ENCODE measurements at regions not wholly inside any gene's neighbourhood (a gene's known extent, or its start where the extent isn't known, plus 50 kb on each side); places are given as distances from the start of the nearest gene placed in this dataset.

GRCh38 chr5:74433255-74433895, 207.2 kb downstream of the ENC1 start:
- peaks cover 0 to 15% (median 0%) of the 10 kb centered on the region in 12 donors for H3K9me3 ChIP-seq
- no peak for DNase-seq
- no peaks in the 10 kb centered on the region for H3K27me3 ChIP-seq
- peak overlapping the region in 6 of 12 donors; percentile 20 to 34 (median 26) for H3K4me3 ChIP-seq
- peak overlapping the region in 10 of 12 donors; percentile 32 to 89 (median 52) for H3K27ac ChIP-seq
- 46 to 60% (median 53%) methylated on average over 7 of the region's 7 CpGs for WGBS, 4 donors
- intact Hi-C loops (cut with DNase I) = no loop called here
- no peaks in the 10 kb centered on the region for H3K36me3 ChIP-seq
- ATAC-seq = peak; percentile 46 to 90 (median 82)
- peaks cover 0 to 43% (median 14%) of the 10 kb centered on the region in 12 donors for H3K4me1 ChIP-seq
- TF ChIP-seq POLR2A (IDR thresholded peaks at IDR 0.05) = no peak
- no peak for TF ChIP-seq CTCF (IDR thresholded peaks at IDR 0.05)

GRCh38 chr5:74432721-74433120, 207.8 kb downstream of the ENC1 start:
- H3K36me3 ChIP-seq = no peaks in the 10 kb centered on the region
- TF ChIP-seq POLR2A (IDR thresholded peaks at IDR 0.05) (no peak), CTCF (IDR thresholded peaks at IDR 0.05) (no peak)
- ATAC-seq = no peak
- H3K4me3 ChIP-seq = no peak overlapping the region
- H3K27ac ChIP-seq = peak overlapping the region in 4 of 12 donors; percentile 32 to 89 (median 44)
- DNase-seq = no peak
- no peaks in the 10 kb centered on the region for H3K27me3 ChIP-seq
- peaks cover 0 to 43% (median 14%) of the 10 kb centered on the region in 12 donors for H3K4me1 ChIP-seq
- 86 to 94% (median 89%) methylated on average over 4 of the region's 4 CpGs for WGBS, 4 donors
- peaks cover 0 to 13% (median 0%) of the 10 kb centered on the region in 12 donors for H3K9me3 ChIP-seq
- intact Hi-C loops (cut with DNase I) = no loop called here

GRCh38 chr5:74432216-74432615, 208.3 kb downstream of the ENC1 start:
- intact Hi-C loops (cut with DNase I) = no loop called here
- no peak for TF ChIP-seq POLR2A (IDR thresholded peaks at IDR 0.05)
- TF ChIP-seq CTCF (IDR thresholded peaks at IDR 0.05) = no peak
- 79 to 84% (median 81%) methylated on average over 7 of the region's 7 CpGs for WGBS, 4 donors

GRCh38 chr5:74431290-74431669, 209.2 kb downstream of the ENC1 start:
- intact Hi-C loops (cut with DNase I) = no loop called here

More at GRCh38 chr5:74432216-74432615, 208.3 kb downstream of the ENC1 start:
- Histone ChIP-seq H3K4me1 (peaks cover 0 to 43% (median 14%) of the 10 kb centered on the region in 12 donors), H3K27ac (no peak overlapping the region), H3K4me3 (no peak overlapping the region), H3K9me3 (peaks cover 0 to 8% (median 0%) of the 10 kb centered on the region in 12 donors), H3K36me3 (no peaks in the 10 kb centered on the region), H3K27me3 (no peaks in the 10 kb centered on the region)
- ATAC-seq (no peak), DNase-seq (no peak)

More at GRCh38 chr5:74431290-74431669, 209.2 kb downstream of the ENC1 start:
- ATAC-seq (no peak), DNase-seq (no peak)
- no peak overlapping the region for H3K4me3 ChIP-seq
- H3K4me1 ChIP-seq = peaks cover 0 to 43% (median 14%) of the 10 kb centered on the region in 12 donors
- WGBS, 4 donors = 94 to 98% (median 96%) methylated on average over 2 of the region's 2 CpGs
- TF ChIP-seq CTCF (IDR thresholded peaks at IDR 0.05) (no peak), POLR2A (IDR thresholded peaks at IDR 0.05) (no peak)
- H3K27me3 ChIP-seq = no peaks in the 10 kb centered on the region
- no peaks in the 10 kb centered on the region for H3K9me3 ChIP-seq
- no peaks in the 10 kb centered on the region for H3K36me3 ChIP-seq
- H3K27ac ChIP-seq = no peak overlapping the region
